GM12878 (cell line): ENCODE measurements at regions not wholly inside any gene's neighbourhood (a gene's known extent, or its start where the extent isn't known, plus 50 kb on each side); places are given as distances from the start of the nearest gene placed in this dataset.

Experiments used
- ATAC-seq: fragments of 200-7000 bp; cut with Tn5 transposase; 3 replicates; pipeline ENCODE4 v1.9.1; 2020; ENCODE audit warnings: mild to moderate bottlenecking, moderate library complexity
- BruUV-seq: library from RNA; stranded (reverse); fragments of 400-500 nt; replicated peaks from 2 replicates; lab custom pipeline; 2021; lab: Mats Ljungman, UMichigan
- CTCF ChIA-PET: fragments of 300-600 bp; sonication (Branson Sonifier 250); formaldehyde crosslinking; extraction: SDS; loops from one replicate; lab custom pipeline; 2021; ENCODE audit warnings: inconsistent platforms; lab: Yijun Ruan, JAX
- POLR2A ChIA-PET: fragments of 350-600 bp; formaldehyde crosslinking; extraction: SDS; loops from one replicate; lab custom pipeline; 2021; ENCODE audit warnings: inconsistent platforms; lab: Charles Lee
- RAD21 ChIA-PET: fragments of 300-600 bp; sonication (Branson Sonifier 250); formaldehyde crosslinking; loops from one replicate; lab custom pipeline; 2023; ENCODE audit warnings: antibody characterized with exemption; ENCODE audit not compliant: unreplicated experiment; lab: Charles Lee
- SMC1A ChIA-PET: fragments of 300-600 bp; sonication (Branson Sonifier 250); formaldehyde crosslinking; loops from one replicate; lab custom pipeline; 2023; ENCODE audit not compliant: unreplicated experiment, uncharacterized antibody; lab: Charles Lee
- DNase-seq: peaks from one replicate; pipeline ENCODE4 v3.0.0-alpha.2; 2011; ENCODE audit warnings: low read depth, low spot score
- FAIRE-seq: peaks from 3 replicates; lab custom pipeline; 2011; peaks lifted over from hg19 to GRCh38; lab: Jason Lieb, UNC
- H2AFZ ChIP-seq: 2 replicates; pipeline ENCODE4 v1.6.0; 2011; ENCODE audit warnings: low read depth, low read length, control low read depth; ENCODE audit not compliant: control insufficient read depth
- H3K27ac ChIP-seq: 2 replicates; pipeline ENCODE4 v1.5.1; 2011; ENCODE audit warnings: control low read depth; ENCODE audit not compliant: control insufficient read depth, insufficient read depth
- H3K27me3 ChIP-seq, 2 experiments: replicated peaks in 1 of 2; 2 replicates each; pipeline versions ENCODE4 v1.6.0 to v1.6.1; 2011; ENCODE audit warnings: low read length in 1 of 2; ENCODE audit not compliant: control insufficient read depth in 2 of 2, insufficient read depth in 2 of 2
- H3K36me3 ChIP-seq, 2 experiments: 2 replicates each; pipeline ENCODE4 v1.5.1; 2011; ENCODE audit warnings: low read length in 1 of 2; ENCODE audit not compliant: control insufficient read depth in 2 of 2, insufficient read depth in 2 of 2
- H3K4me1 ChIP-seq: 2 replicates; pipeline ENCODE4 v1.6.1; 2011; ENCODE audit warnings: mild to moderate bottlenecking, low read length, moderate library complexity, mixed read lengths; ENCODE audit not compliant: control insufficient read depth, insufficient read depth
- H3K4me2 ChIP-seq: 2 replicates; pipeline ENCODE4 v1.6.0; 2011; ENCODE audit warnings: control low read depth; ENCODE audit not compliant: control insufficient read depth, insufficient read depth
- H3K4me3 ChIP-seq: fragments of 200-600 bp; sonication (generic); 2 replicates; pipeline ENCODE4 v1.5.1; 2016
- H3K79me2 ChIP-seq: 2 replicates; pipeline ENCODE4 v1.6.0; 2011; ENCODE audit warnings: low read length; ENCODE audit not compliant: control insufficient read depth, insufficient read depth
- H3K9ac ChIP-seq: 2 replicates; pipeline ENCODE4 v1.8.0; 2011; ENCODE audit warnings: low read length, control low read depth, mixed read lengths; ENCODE audit not compliant: control insufficient read depth, insufficient read depth
- H3K9me3 ChIP-seq: replicated peaks from 3 replicates; pipeline ENCODE4 v1.5.1; 2011; ENCODE audit warnings: mild to moderate bottlenecking, low read length; ENCODE audit not compliant: control insufficient read depth, insufficient read depth
- H4K20me1 ChIP-seq: 2 replicates; pipeline ENCODE4 v1.6.0; 2011; ENCODE audit not compliant: control insufficient read depth, insufficient read depth
- BCL11A ChIP-seq: IDR thresholded peaks from 2 replicates; pipeline ENCODE4 v1.6.1; 2011; ENCODE audit warnings: low read depth, low read length
- CHD4 ChIP-seq: fragments of 200-600 bp; sonication (generic); IDR thresholded peaks from 2 replicates; pipeline ENCODE4 v1.6.1; 2016; ENCODE audit warnings: mild to moderate bottlenecking
- EZH2 ChIP-seq: IDR thresholded peaks from 2 replicates; pipeline ENCODE4 v1.6.1; 2012; ENCODE audit warnings: low read depth, mild to moderate bottlenecking, control low read depth, inconsistent platforms, low read length, borderline replicate concordance; ENCODE audit not compliant: control insufficient read depth
- IKZF1 ChIP-seq: fragments of 450-650 bp; conservative IDR thresholded peaks from 2 replicates; pipeline ENCODE4 v1.6.1; 2017; ENCODE audit warnings: antibody characterized with exemption, mild to moderate bottlenecking
- KDM1A ChIP-seq: fragments of 200-600 bp; sonication (generic); IDR thresholded peaks from 2 replicates; pipeline ENCODE4 v1.6.1; 2016; ENCODE audit warnings: borderline replicate concordance
- POLR2A ChIP-seq: IDR thresholded peaks from 2 replicates; pipeline ENCODE4 v1.6.1; 2011; ENCODE audit warnings: low read depth, mild to moderate bottlenecking, low read length
- POLR2AphosphoS2 ChIP-seq: IDR thresholded peaks from 2 replicates; pipeline ENCODE4 v1.6.1; 2011; ENCODE audit warnings: low read depth, mild to moderate bottlenecking, low read length, improper control_type of control experiment, moderate library complexity
- RAD21 ChIP-seq: IDR thresholded peaks from 2 replicates; pipeline ENCODE4 v1.6.1; 2011; ENCODE audit warnings: mild to moderate bottlenecking, low read depth, low read length, moderate library complexity; ENCODE audit not compliant: insufficient read depth
- SKIL ChIP-seq: fragments of 450-650 bp; IDR thresholded peaks from 2 replicates; pipeline ENCODE4 v1.6.1; 2017; ENCODE audit warnings: mild to moderate bottlenecking, low read depth, inconsistent platforms; ENCODE audit not compliant: poor library complexity, severe bottlenecking
- SP1 ChIP-seq: IDR thresholded peaks from one replicate; pipeline ENCODE4 v1.6.1; 2011; ENCODE audit warnings: low read depth, low read length
- ZBTB11 ChIP-seq: fragments of 450-650 bp; formaldehyde crosslinking; IDR thresholded peaks from 2 replicates; pipeline ENCODE4 v1.5.0; 2022; ENCODE audit warnings: mild to moderate bottlenecking, missing genetic modification characterization
- ZSCAN29 ChIP-seq: fragments of 450-650 bp; IDR thresholded peaks from 2 replicates; pipeline ENCODE4 v1.6.1; 2017; ENCODE audit warnings: mild to moderate bottlenecking, moderate library complexity
- WGBS: methylation state at CpG from one replicate; pipeline ENCODE4 v1.1.6; 2016; ENCODE audit warnings: low lambda C conversion rate; ENCODE audit not compliant: insufficient replicate concordance, insufficient coverage; ENCODE audit errors: missing lambda C conversion rate; 5-methylcytosine and 5-hydroxymethylcytosine counted together
- in situ Hi-C: fragments of 300-500 bp; cut with MboI; formaldehyde crosslinking; loops from 9 replicates; pipeline ENCODE4 v1.14.3; 2018; ENCODE audit warnings: mixed read lengths
- intact Hi-C: fragments of 100-400 bp; cut with micrococcal nuclease; formaldehyde crosslinking; loops from one replicate; pipeline ENCODE4 v1.14.2; 2022; ENCODE audit not compliant: unreplicated experiment
- TF ChIP-seq, protein P1 (sequence below), 3 experiments: IDR thresholded peaks in 2 of 3; conservative IDR thresholded peaks in 1 of 3; 2 replicates each; pipeline ENCODE4 v1.5.1; 2011; ENCODE audit warnings: low read depth in 3 of 3, low read length in 3 of 3, mild to moderate bottlenecking in 3 of 3, control low read depth in 2 of 3, moderate library complexity in 2 of 3, inconsistent platforms in 1 of 3, mixed read lengths in 1 of 3; ENCODE audit not compliant: control insufficient read depth in 2 of 3, insufficient read depth in 1 of 3; ENCODE audit errors: extremely low read depth in 1 of 3
- TF ChIP-seq, protein P2 (sequence below): fragments of 450-650 bp; IDR thresholded peaks from 2 replicates; pipeline ENCODE4 v1.6.1; 2017; ENCODE audit warnings: borderline replicate concordance

DNA sequence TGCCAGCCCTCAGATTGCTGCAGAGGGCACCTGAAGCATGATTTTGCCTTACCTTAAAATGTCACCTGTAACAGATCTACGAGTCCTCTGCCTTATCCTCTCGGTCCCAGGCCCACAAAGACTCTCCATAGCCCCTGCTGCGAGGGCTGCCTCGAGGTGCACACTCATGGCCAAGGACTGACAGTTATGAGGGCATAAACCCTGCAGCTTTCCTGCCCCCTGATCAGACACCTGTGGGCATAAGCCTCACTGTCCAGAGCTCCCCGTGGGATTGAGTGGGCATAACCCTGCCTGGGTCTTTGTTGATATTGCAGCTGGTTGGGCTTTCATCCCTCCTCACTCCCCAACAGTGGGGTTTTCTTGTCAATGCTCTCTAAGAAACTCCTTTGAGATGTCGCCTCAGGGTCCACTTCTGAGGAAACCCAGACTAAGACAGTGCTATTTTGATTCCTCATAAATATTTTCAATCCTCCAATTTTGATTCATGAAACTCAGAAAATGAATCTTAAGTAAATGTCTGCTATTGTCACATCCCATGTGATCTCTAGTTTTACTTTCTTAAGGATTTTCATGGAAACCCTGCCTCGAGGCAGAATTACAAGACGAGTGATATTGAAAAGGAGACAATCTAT, 108.5 kb upstream of the NCK2 start:
- POLR2A ChIA-PET: no interaction called here
- no peaks in the 10 kb centered on the region; a peak in 2 of 4 replicates for H3K27me3 ChIP-seq
- no peaks in the 10 kb centered on the region for H3K36me3 ChIP-seq
- no peak overlapping the region for H2AFZ ChIP-seq
- no peak overlapping the region for H3K4me2 ChIP-seq
- no peaks in the 10 kb centered on the region for H4K20me1 ChIP-seq
- no peak overlapping the region for H3K4me3 ChIP-seq
- ATAC-seq: no peak
- H3K4me1 ChIP-seq: no peaks in the 10 kb centered on the region
- H3K27ac ChIP-seq: no peak overlapping the region
- no peak for TF ChIP-seq POLR2AphosphoS2
- no peak for TF ChIP-seq ZBTB11
- TF ChIP-seq, protein P1, sequence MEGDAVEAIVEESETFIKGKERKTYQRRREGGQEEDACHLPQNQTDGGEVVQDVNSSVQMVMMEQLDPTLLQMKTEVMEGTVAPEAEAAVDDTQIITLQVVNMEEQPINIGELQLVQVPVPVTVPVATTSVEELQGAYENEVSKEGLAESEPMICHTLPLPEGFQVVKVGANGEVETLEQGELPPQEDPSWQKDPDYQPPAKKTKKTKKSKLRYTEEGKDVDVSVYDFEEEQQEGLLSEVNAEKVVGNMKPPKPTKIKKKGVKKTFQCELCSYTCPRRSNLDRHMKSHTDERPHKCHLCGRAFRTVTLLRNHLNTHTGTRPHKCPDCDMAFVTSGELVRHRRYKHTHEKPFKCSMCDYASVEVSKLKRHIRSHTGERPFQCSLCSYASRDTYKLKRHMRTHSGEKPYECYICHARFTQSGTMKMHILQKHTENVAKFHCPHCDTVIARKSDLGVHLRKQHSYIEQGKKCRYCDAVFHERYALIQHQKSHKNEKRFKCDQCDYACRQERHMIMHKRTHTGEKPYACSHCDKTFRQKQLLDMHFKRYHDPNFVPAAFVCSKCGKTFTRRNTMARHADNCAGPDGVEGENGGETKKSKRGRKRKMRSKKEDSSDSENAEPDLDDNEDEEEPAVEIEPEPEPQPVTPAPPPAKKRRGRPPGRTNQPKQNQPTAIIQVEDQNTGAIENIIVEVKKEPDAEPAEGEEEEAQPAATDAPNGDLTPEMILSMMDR (IDR thresholded peaks at IDR 0.05 in 2 of 3, conservative IDR thresholded peaks at IDR 0.05 in 1 of 3; ENCODE audit: control insufficient read depth in 2 of 3, extremely low read depth in 1 of 3, insufficient read depth in 1 of 3, low read depth in 3 of 3, low read length in 3 of 3): no peak
- TF ChIP-seq BCL11A: no peak
- TF ChIP-seq SKIL: no peak
- TF ChIP-seq SP1: no peak
- TF ChIP-seq, protein P2, sequence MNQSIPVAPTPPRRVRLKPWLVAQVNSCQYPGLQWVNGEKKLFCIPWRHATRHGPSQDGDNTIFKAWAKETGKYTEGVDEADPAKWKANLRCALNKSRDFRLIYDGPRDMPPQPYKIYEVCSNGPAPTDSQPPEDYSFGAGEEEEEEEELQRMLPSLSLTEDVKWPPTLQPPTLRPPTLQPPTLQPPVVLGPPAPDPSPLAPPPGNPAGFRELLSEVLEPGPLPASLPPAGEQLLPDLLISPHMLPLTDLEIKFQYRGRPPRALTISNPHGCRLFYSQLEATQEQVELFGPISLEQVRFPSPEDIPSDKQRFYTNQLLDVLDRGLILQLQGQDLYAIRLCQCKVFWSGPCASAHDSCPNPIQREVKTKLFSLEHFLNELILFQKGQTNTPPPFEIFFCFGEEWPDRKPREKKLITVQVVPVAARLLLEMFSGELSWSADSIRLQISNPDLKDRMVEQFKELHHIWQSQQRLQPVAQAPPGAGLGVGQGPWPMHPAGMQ: no peak
- no peak for TF ChIP-seq IKZF1
- TF ChIP-seq POLR2A: no peak
- TF ChIP-seq EZH2: no peak
- no peak for TF ChIP-seq RAD21
- TF ChIP-seq ZSCAN29: no peak
- TF ChIP-seq CHD4: no peak
- TF ChIP-seq KDM1A: no peak
- in situ Hi-C loops (no loop called here), intact Hi-C loops (no loop called here)
- no TSS peak for BruUV-seq
- no peak overlapping the region for H3K9ac ChIP-seq
- 4% methylated on average over 8 of the region's 8 CpGs for whole genome bisulfite sequencing
- H3K79me2 ChIP-seq: no peaks in the 10 kb centered on the region
- no peak for DNase-seq
- no peaks in the 10 kb centered on the region for H3K9me3 ChIP-seq
- RAD21 ChIA-PET: no interaction called here
- FAIRE-seq: no peak
- SMC1A ChIA-PET: no interaction called here
- CTCF ChIA-PET: no interaction called here
